GM12878 (cell line): ENCODE measurements at regions not wholly inside any gene's neighbourhood (a gene's known extent, or its start where the extent isn't known, plus 50 kb on each side); places are given as distances from the start of the nearest gene placed in this dataset.

Experiments
- IKZF2 ChIP-seq, 2 experiments: fragments of 450-650 bp; IDR thresholded peaks; 2 replicates each; pipeline ENCODE4 v1.6.1; 2017; ENCODE audit warnings: mild to moderate bottlenecking in 2 of 2, moderate library complexity in 2 of 2
- RAD21 ChIP-seq: IDR thresholded peaks from 2 replicates; pipeline ENCODE4 v1.6.1; 2011; ENCODE audit warnings: mild to moderate bottlenecking, low read depth, low read length, moderate library complexity; ENCODE audit not compliant: insufficient read depth
- YY1 ChIP-seq: IDR thresholded peaks from 2 replicates; pipeline ENCODE4 v1.6.1; 2011; ENCODE audit warnings: low read depth, mild to moderate bottlenecking, low read length
- TF ChIP-seq, protein P1 (sequence below): IDR thresholded peaks from 2 replicates; pipeline ENCODE4 v1.6.1; 2012; ENCODE audit warnings: improper control_type of control experiment, low read depth, low read length; ENCODE audit not compliant: insufficient replicate concordance
- TF ChIP-seq, protein P2 (sequence below): fragments of 450-650 bp; IDR thresholded peaks from 2 replicates; pipeline ENCODE4 v1.6.1; 2018; ENCODE audit warnings: mild to moderate bottlenecking, low read depth, moderate library complexity; ENCODE audit not compliant: partially characterized antibody
- TF ChIP-seq, protein P3 (sequence below): fragments of 450-650 bp; formaldehyde crosslinking; IDR thresholded peaks from 2 replicates; pipeline ENCODE4 v1.5.0; 2022; ENCODE audit warnings: mild to moderate bottlenecking, missing genetic modification characterization

DNA sequence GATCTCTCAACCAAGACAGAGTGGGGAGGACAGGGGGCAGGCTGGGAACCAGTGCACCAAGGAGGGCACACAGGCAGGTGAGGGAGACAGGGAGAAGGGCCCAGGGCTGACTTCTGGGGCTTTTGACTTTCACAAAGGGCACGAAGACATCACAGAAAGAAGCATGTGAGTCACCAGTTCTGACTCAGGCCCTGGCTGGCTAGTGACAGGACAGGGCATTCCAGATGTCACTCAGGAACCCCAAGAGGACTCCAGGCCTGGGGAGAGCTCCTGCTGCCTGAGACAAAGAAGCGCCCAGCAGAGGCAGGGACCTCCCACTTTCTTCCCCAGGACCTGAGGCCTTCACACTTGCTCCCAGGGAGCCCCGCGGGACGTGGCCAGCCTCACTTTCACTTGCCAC is 497.2 kb downstream of the BUD13 start (continued):
- TF ChIP-seq, protein P1, sequence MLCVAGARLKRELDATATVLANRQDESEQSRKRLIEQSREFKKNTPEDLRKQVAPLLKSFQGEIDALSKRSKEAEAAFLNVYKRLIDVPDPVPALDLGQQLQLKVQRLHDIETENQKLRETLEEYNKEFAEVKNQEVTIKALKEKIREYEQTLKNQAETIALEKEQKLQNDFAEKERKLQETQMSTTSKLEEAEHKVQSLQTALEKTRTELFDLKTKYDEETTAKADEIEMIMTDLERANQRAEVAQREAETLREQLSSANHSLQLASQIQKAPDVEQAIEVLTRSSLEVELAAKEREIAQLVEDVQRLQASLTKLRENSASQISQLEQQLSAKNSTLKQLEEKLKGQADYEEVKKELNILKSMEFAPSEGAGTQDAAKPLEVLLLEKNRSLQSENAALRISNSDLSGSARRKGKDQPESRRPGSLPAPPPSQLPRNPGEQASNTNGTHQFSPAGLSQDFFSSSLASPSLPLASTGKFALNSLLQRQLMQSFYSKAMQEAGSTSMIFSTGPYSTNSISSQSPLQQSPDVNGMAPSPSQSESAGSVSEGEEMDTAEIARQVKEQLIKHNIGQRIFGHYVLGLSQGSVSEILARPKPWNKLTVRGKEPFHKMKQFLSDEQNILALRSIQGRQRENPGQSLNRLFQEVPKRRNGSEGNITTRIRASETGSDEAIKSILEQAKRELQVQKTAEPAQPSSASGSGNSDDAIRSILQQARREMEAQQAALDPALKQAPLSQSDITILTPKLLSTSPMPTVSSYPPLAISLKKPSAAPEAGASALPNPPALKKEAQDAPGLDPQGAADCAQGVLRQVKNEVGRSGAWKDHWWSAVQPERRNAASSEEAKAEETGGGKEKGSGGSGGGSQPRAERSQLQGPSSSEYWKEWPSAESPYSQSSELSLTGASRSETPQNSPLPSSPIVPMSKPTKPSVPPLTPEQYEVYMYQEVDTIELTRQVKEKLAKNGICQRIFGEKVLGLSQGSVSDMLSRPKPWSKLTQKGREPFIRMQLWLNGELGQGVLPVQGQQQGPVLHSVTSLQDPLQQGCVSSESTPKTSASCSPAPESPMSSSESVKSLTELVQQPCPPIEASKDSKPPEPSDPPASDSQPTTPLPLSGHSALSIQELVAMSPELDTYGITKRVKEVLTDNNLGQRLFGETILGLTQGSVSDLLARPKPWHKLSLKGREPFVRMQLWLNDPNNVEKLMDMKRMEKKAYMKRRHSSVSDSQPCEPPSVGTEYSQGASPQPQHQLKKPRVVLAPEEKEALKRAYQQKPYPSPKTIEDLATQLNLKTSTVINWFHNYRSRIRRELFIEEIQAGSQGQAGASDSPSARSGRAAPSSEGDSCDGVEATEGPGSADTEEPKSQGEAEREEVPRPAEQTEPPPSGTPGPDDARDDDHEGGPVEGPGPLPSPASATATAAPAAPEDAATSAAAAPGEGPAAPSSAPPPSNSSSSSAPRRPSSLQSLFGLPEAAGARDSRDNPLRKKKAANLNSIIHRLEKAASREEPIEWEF = no peak
- TF ChIP-seq, protein P2, sequence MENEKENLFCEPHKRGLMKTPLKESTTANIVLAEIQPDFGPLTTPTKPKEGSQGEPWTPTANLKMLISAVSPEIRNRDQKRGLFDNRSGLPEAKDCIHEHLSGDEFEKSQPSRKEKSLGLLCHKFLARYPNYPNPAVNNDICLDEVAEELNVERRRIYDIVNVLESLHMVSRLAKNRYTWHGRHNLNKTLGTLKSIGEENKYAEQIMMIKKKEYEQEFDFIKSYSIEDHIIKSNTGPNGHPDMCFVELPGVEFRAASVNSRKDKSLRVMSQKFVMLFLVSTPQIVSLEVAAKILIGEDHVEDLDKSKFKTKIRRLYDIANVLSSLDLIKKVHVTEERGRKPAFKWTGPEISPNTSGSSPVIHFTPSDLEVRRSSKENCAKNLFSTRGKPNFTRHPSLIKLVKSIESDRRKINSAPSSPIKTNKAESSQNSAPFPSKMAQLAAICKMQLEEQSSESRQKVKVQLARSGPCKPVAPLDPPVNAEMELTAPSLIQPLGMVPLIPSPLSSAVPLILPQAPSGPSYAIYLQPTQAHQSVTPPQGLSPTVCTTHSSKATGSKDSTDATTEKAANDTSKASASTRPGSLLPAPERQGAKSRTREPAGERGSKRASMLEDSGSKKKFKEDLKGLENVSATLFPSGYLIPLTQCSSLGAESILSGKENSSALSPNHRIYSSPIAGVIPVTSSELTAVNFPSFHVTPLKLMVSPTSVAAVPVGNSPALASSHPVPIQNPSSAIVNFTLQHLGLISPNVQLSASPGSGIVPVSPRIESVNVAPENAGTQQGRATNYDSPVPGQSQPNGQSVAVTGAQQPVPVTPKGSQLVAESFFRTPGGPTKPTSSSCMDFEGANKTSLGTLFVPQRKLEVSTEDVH = no peak
- TF ChIP-seq RAD21 = no peak
- no peak for TF ChIP-seq YY1
- TF ChIP-seq IKZF2 (IDR thresholded peaks at IDR 0.05) = no peak
- TF ChIP-seq, protein P3, sequence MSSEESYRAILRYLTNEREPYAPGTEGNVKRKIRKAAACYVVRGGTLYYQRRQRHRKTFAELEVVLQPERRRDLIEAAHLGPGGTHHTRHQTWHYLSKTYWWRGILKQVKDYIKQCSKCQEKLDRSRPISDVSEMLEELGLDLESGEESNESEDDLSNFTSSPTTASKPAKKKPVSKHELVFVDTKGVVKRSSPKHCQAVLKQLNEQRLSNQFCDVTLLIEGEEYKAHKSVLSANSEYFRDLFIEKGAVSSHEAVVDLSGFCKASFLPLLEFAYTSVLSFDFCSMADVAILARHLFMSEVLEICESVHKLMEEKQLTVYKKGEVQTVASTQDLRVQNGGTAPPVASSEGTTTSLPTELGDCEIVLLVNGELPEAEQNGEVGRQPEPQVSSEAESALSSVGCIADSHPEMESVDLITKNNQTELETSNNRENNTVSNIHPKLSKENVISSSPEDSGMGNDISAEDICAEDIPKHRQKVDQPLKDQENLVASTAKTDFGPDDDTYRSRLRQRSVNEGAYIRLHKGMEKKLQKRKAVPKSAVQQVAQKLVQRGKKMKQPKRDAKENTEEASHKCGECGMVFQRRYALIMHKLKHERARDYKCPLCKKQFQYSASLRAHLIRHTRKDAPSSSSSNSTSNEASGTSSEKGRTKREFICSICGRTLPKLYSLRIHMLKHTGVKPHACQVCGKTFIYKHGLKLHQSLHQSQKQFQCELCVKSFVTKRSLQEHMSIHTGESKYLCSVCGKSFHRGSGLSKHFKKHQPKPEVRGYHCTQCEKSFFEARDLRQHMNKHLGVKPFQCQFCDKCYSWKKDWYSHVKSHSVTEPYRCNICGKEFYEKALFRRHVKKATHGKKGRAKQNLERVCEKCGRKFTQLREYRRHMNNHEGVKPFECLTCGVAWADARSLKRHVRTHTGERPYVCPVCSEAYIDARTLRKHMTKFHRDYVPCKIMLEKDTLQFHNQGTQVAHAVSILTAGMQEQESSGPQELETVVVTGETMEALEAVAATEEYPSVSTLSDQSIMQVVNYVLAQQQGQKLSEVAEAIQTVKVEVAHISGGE (CRISPR knock-in tag) = no peak
